Neural progenitor cell (in vitro differentiated cells): ENCODE measurements at regions not wholly inside any gene's neighbourhood (a gene's known extent, or its start where the extent isn't known, plus 50 kb on each side); places are given as distances from the start of the nearest gene placed in this dataset.

Experiments used
- DNase-seq: peaks from one replicate; pipeline ENCODE4 v3.0.0-alpha.2; 2016; ENCODE audit warnings: low spot score
- H2AFZ ChIP-seq: fragments of 200-600 bp; sonication (generic); replicated peaks from 2 replicates; pipeline ENCODE4 v1.6.1; 2016; ENCODE audit warnings: antibody characterized with exemption
- H3F3A ChIP-seq: fragments of 200-600 bp; sonication (generic); 2 replicates; pipeline ENCODE4 v1.6.1; 2016; ENCODE audit warnings: antibody characterized with exemption, low read depth
- H3K27ac ChIP-seq: fragments of 200-600 bp; sonication (generic); 2 replicates; pipeline ENCODE4 v1.5.1; 2016; ENCODE audit warnings: mild to moderate bottlenecking
- H3K27me3 ChIP-seq: fragments of 200-600 bp; sonication (generic); 2 replicates; pipeline ENCODE4 v1.6.1; 2016; ENCODE audit warnings: mild to moderate bottlenecking, moderate library complexity
- H3K36me3 ChIP-seq: fragments of 200-600 bp; sonication (generic); 2 replicates; pipeline ENCODE4 v1.5.1; 2016
- H3K4me1 ChIP-seq: fragments of 200-600 bp; sonication (generic); 2 replicates; pipeline ENCODE4 v1.6.1; 2016; ENCODE audit warnings: mixed run types
- H3K4me2 ChIP-seq: fragments of 200-600 bp; sonication (generic); 2 replicates; pipeline ENCODE4 v1.6.1; 2016
- H3K4me3 ChIP-seq: fragments of 200-600 bp; sonication (generic); 2 replicates; pipeline ENCODE4 v1.5.1; 2016
- H3K79me2 ChIP-seq: fragments of 200-600 bp; sonication (generic); 2 replicates; pipeline ENCODE4 v1.6.1; 2016; ENCODE audit warnings: low read depth
- H3K9ac ChIP-seq: fragments of 200-600 bp; sonication (generic); 2 replicates; pipeline ENCODE4 v1.6.1; 2016
- H3K9me3 ChIP-seq: fragments of 200-600 bp; sonication (generic); 2 replicates; pipeline ENCODE4 v1.5.1; 2016; ENCODE audit warnings: low read depth
- H4K20me1 ChIP-seq: fragments of 200-600 bp; sonication (generic); 2 replicates; pipeline ENCODE4 v1.6.1; 2016; ENCODE audit warnings: low read depth
- H3K27ac Mint-ChIP-seq: 3 replicates; pipeline ENCODE4 v1.8.0; 2021; ENCODE audit warnings: mixed read lengths
- H3K27me3 Mint-ChIP-seq: 2 replicates; pipeline ENCODE4 v1.8.0; 2022; ENCODE audit warnings: low read depth, mild to moderate bottlenecking, inconsistent platforms, moderate library complexity, mixed read lengths; ENCODE audit not compliant: insufficient read depth
- H3K36me3 Mint-ChIP-seq: 3 replicates; pipeline ENCODE4 v1.8.0; 2021; ENCODE audit warnings: mixed read lengths
- H3K4me1 Mint-ChIP-seq: 3 replicates; pipeline ENCODE4 v1.8.0; 2021; ENCODE audit warnings: mixed read lengths
- H3K4me3 Mint-ChIP-seq: 3 replicates; pipeline ENCODE4 v1.8.0; 2021; ENCODE audit warnings: mild to moderate bottlenecking, moderate library complexity, mixed read lengths
- H3K9me3 Mint-ChIP-seq: 3 replicates; pipeline ENCODE4 v1.8.0; 2020; ENCODE audit warnings: mixed read lengths
- EZH2 ChIP-seq: fragments of 200-600 bp; sonication (generic); IDR thresholded peaks from 2 replicates; pipeline ENCODE4 v1.6.1; 2017; ENCODE audit warnings: antibody characterized with exemption, mild to moderate bottlenecking, moderate library complexity
- EZH2phosphoT487 ChIP-seq: fragments of 200-600 bp; sonication (generic); IDR thresholded peaks from 2 replicates; pipeline ENCODE4 v1.6.1; 2017; ENCODE audit warnings: antibody characterized with exemption
- TF ChIP-seq, protein P1 (sequence below): fragments of 200-600 bp; sonication (generic); IDR thresholded peaks from 2 replicates; pipeline ENCODE4 v1.5.1; 2017; ENCODE audit warnings: antibody characterized with exemption, mild to moderate bottlenecking

GRCh38 chr10:107485019-107485418 lies 320.5 kb upstream of the SORCS1 start:
- DNase-seq, result no peak
- Mint-ChIP-seq H3K9me3 (peaks cover 9% of the 10 kb centered on the region), H3K4me1 (peaks cover 5% of the 10 kb centered on the region), H3K27ac (no peak overlapping the region), H3K27me3 (peaks cover 2% of the 10 kb centered on the region), H3K4me3 (no peak overlapping the region), H3K36me3 (no peaks in the 10 kb centered on the region)
- Histone ChIP-seq H3F3A (no peaks in the 10 kb centered on the region), H3K36me3 (no peaks in the 10 kb centered on the region), H3K4me3 (no peak overlapping the region), H3K27ac (no peak overlapping the region), H2AFZ (no peak overlapping the region), H3K27me3 (no peaks in the 10 kb centered on the region), H3K9me3 (no peaks in the 10 kb centered on the region), H3K4me2 (no peak overlapping the region), H3K9ac (no peak overlapping the region), H4K20me1 (no peaks in the 10 kb centered on the region), H3K4me1 (no peaks in the 10 kb centered on the region), H3K79me2 (no peaks in the 10 kb centered on the region)
- TF ChIP-seq, protein P1, sequence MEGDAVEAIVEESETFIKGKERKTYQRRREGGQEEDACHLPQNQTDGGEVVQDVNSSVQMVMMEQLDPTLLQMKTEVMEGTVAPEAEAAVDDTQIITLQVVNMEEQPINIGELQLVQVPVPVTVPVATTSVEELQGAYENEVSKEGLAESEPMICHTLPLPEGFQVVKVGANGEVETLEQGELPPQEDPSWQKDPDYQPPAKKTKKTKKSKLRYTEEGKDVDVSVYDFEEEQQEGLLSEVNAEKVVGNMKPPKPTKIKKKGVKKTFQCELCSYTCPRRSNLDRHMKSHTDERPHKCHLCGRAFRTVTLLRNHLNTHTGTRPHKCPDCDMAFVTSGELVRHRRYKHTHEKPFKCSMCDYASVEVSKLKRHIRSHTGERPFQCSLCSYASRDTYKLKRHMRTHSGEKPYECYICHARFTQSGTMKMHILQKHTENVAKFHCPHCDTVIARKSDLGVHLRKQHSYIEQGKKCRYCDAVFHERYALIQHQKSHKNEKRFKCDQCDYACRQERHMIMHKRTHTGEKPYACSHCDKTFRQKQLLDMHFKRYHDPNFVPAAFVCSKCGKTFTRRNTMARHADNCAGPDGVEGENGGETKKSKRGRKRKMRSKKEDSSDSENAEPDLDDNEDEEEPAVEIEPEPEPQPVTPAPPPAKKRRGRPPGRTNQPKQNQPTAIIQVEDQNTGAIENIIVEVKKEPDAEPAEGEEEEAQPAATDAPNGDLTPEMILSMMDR, result no peak
- TF ChIP-seq EZH2 (no peak), EZH2phosphoT487 (no peak)

GRCh38 chr10:107481881-107482280 lies 317.4 kb upstream of the SORCS1 start:
- Histone ChIP-seq H3K9ac (no peak overlapping the region), H3K4me2 (no peak overlapping the region), H4K20me1 (no peaks in the 10 kb centered on the region), H3K27me3 (no peaks in the 10 kb centered on the region), H3K4me3 (no peak overlapping the region), H3K4me1 (no peaks in the 10 kb centered on the region), H3K79me2 (no peaks in the 10 kb centered on the region), H2AFZ (no peak overlapping the region), H3K9me3 (no peaks in the 10 kb centered on the region), H3K27ac (no peak overlapping the region), H3K36me3 (no peaks in the 10 kb centered on the region), H3F3A (no peaks in the 10 kb centered on the region)
- Mint-ChIP-seq H3K27ac (no peak overlapping the region), H3K4me1 (peaks cover 5% of the 10 kb centered on the region), H3K4me3 (no peak overlapping the region), H3K36me3 (no peaks in the 10 kb centered on the region), H3K9me3 (peaks cover 14% of the 10 kb centered on the region), H3K27me3 (peaks cover 3% of the 10 kb centered on the region)
- DNase-seq, result no peak
- no peak for TF ChIP-seq EZH2
- TF ChIP-seq EZH2phosphoT487, result no peak
- TF ChIP-seq, protein P1, result no peak

- no peak for TF ChIP-seq EZH2phosphoT487
- no peak for TF ChIP-seq EZH2
- TF ChIP-seq, protein P1, result no peak
- Histone ChIP-seq H3K27me3 (no peaks in the 10 kb centered on the region), H3K36me3 (no peaks in the 10 kb centered on the region), H3K4me2 (no peak overlapping the region), H3K4me1 (no peaks in the 10 kb centered on the region), H3K9ac (no peak overlapping the region), H3K79me2 (no peaks in the 10 kb centered on the region), H2AFZ (no peak overlapping the region), H3K4me3 (no peak overlapping the region), H3K27ac (no peak overlapping the region), H3F3A (no peaks in the 10 kb centered on the region), H4K20me1 (no peaks in the 10 kb centered on the region), H3K9me3 (no peaks in the 10 kb centered on the region)
- no peak for DNase-seq
- H3K9me3 Mint-ChIP-seq, result peaks cover 14% of the 10 kb centered on the region
- H3K4me1 Mint-ChIP-seq, result peaks cover 5% of the 10 kb centered on the region
- no peak overlapping the region for H3K4me3 Mint-ChIP-seq
- no peak overlapping the region for H3K27ac Mint-ChIP-seq
- H3K27me3 Mint-ChIP-seq, result peaks cover 3% of the 10 kb centered on the region
- H3K36me3 Mint-ChIP-seq, result no peaks in the 10 kb centered on the region
Observed at GRCh38 chr10:107481224-107481623, 316.7 kb upstream of the SORCS1 start.

- DNase-seq, result no peak
- no peak overlapping the region for H3K4me3 ChIP-seq
- TF ChIP-seq EZH2phosphoT487, result no peak
- TF ChIP-seq, protein P1, result no peak
- Mint-ChIP-seq H3K4me1 (peaks cover 5% of the 10 kb centered on the region), H3K27ac (no peak overlapping the region), H3K36me3 (no peaks in the 10 kb centered on the region), H3K27me3 (peaks cover 3% of the 10 kb centered on the region), H3K9me3 (peaks cover 14% of the 10 kb centered on the region), H3K4me3 (no peak overlapping the region)
- no peak overlapping the region for H2AFZ ChIP-seq
- H4K20me1 ChIP-seq, result no peaks in the 10 kb centered on the region
- no peaks in the 10 kb centered on the region for H3F3A ChIP-seq
- H3K79me2 ChIP-seq, result no peaks in the 10 kb centered on the region
- no peaks in the 10 kb centered on the region for H3K27me3 ChIP-seq
- no peak overlapping the region for H3K4me2 ChIP-seq
- no peak overlapping the region for H3K9ac ChIP-seq
- H3K9me3 ChIP-seq, result no peaks in the 10 kb centered on the region
- no peaks in the 10 kb centered on the region for H3K4me1 ChIP-seq
- no peaks in the 10 kb centered on the region for H3K36me3 ChIP-seq
- H3K27ac ChIP-seq, result no peak overlapping the region
Observed at GRCh38 chr10:107480781-107481180, 316.3 kb upstream of the SORCS1 start.
